Suprapubic skin (tissue), 3 donors: ENCODE measurements at regions not wholly inside any gene's neighbourhood (a gene's known extent, or its start where the extent isn't known, plus 50 kb on each side); places are given as distances from the start of the nearest gene placed in this dataset.

Experiments used
- CTCF ChIP-seq, 2 donors: fragments of 200-600 bp in 1 of 2; fragments of 450-650 bp in 1 of 2; sonication (generic) in 1 of 2; IDR thresholded peaks; one replicate each; pipeline ENCODE4 v1.5.1; 2016 to 2019; ENCODE audit warnings: antibody characterized with exemption in 2 of 2, mild to moderate bottlenecking in 1 of 2, moderate library complexity in 1 of 2
- POLR2A ChIP-seq, 2 donors: fragments of 450-650 bp; IDR thresholded peaks; one replicate each; pipeline ENCODE4 v1.6.1; 2017; ENCODE audit warnings: antibody characterized with exemption in 2 of 2, mild to moderate bottlenecking in 2 of 2, moderate library complexity in 2 of 2

GRCh38 chr16:62955033-62955349 lies 918.8 kb upstream of the CDH8 start:
- TF ChIP-seq CTCF (IDR thresholded peaks at IDR 0.05) (no peak), POLR2A (IDR thresholded peaks at IDR 0.05) (no peak)
